ENCODE measurements at regions not wholly inside any gene's neighbourhood (a gene's known extent, or its start where the extent isn't known, plus 50 kb on each side); places are given as distances from the start of the nearest gene placed in this dataset.

- no peak for DNase-seq (ENCODE audit: low spot score)
These were observed 215.2 kb downstream of the MYLK4 start for GRCh38 chr6:2535506-2535905.

- no peak for DNase-seq (ENCODE audit: low spot score)
These were observed 216.2 kb downstream of the MYLK4 start for GRCh38 chr6:2534406-2535042.

- DNase-seq (ENCODE audit: low spot score), result no peak
These were observed 219.1 kb downstream of the MYLK4 start for GRCh38 chr6:2531426-2532215.

- DNase-seq (ENCODE audit: low spot score), result no peak
These were observed 221.5 kb downstream of the MYLK4 start for GRCh38 chr6:2529211-2529719.

GRCh38 chr6:2528156-2528555, 222.6 kb downstream of the MYLK4 start:
- DNase-seq (ENCODE audit: low spot score), result no peak

GRCh38 chr6:2526766-2527165, 224.0 kb downstream of the MYLK4 start:
- no peak for DNase-seq (ENCODE audit: low spot score)

GRCh38 chr6:2524090-2524489, 226.6 kb downstream of the MYLK4 start:
- DNase-seq (ENCODE audit: low spot score), result no peak

GRCh38 chr6:2523061-2523460, 227.7 kb downstream of the MYLK4 start:
- no peak for DNase-seq (ENCODE audit: low spot score)

GRCh38 chr6:2522521-2522920, 228.2 kb downstream of the MYLK4 start:
- no peak for DNase-seq (ENCODE audit: low spot score)

GRCh38 chr6:2517855-2518473, 232.8 kb downstream of the MYLK4 start:
- no peak for DNase-seq (ENCODE audit: low spot score)

GRCh38 chr6:2517401-2517800, 233.3 kb downstream of the MYLK4 start:
- no peak for DNase-seq (ENCODE audit: low spot score)

- no peak for DNase-seq (ENCODE audit: low spot score)
These were observed 234.7 kb downstream of the MYLK4 start for GRCh38 chr6:2516059-2516458.

GRCh38 chr6:2514965-2515543, 235.7 kb downstream of the MYLK4 start:
- peak; percentile 33 for DNase-seq (ENCODE audit: low spot score)

GRCh38 chr6:2512802-2513201, 237.9 kb downstream of the MYLK4 start:
- no peak for DNase-seq (ENCODE audit: low spot score)

- DNase-seq (ENCODE audit: low spot score), result no peak
These were observed 240.4 kb downstream of the MYLK4 start for GRCh38 chr6:2510316-2510715.

- no peak for DNase-seq (ENCODE audit: low spot score)
These were observed 241.0 kb downstream of the MYLK4 start for GRCh38 chr6:2509711-2510110.

- no peak for DNase-seq (ENCODE audit: low spot score)
These were observed 242.7 kb downstream of the MYLK4 start for GRCh38 chr6:2508071-2508470.

GRCh38 chr6:2507521-2508037, 243.1 kb downstream of the MYLK4 start:
- no peak for DNase-seq (ENCODE audit: low spot score)

GRCh38 chr6:2507016-2507415, 243.7 kb downstream of the MYLK4 start:
- DNase-seq (ENCODE audit: low spot score), result no peak

GRCh38 chr6:2505624-2506023, 245.1 kb downstream of the MYLK4 start:
- DNase-seq (ENCODE audit: low spot score), result peak; percentile 34

GRCh38 chr6:2504495-2505064, 246.1 kb downstream of the MYLK4 start:
- DNase-seq (ENCODE audit: low spot score), result no peak

Measured in HuH-7 (cell line).